ENCODE measurements at regions not wholly inside any gene's neighbourhood (a gene's known extent, or its start where the extent isn't known, plus 50 kb on each side); places are given as distances from the start of the nearest gene placed in this dataset.

DNA sequence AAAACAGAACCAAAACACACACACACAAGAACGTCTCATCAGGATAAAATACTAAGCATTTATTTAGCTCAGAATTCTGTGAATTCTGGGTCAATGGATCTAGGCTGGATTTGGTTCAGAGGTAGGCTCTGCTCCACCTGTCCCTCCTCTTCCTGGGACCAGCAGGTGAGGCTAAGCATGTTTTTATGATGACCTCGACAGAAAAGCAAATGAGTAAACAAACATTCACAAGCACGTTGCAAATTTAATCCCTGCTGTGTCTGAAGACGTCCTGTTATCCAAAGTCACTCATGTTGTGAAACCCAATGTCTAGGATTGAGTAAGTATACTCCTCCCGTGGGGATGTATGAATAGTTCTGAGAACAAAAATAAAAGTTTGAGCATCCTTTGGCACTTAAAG is 371.4 kb upstream of the TECRL start:
- TF ChIP-seq ZNF207 (IDR thresholded peaks at IDR 0.05; ENCODE audit: borderline replicate concordance) (no peak), ZNF33B (CRISPR knock-in tag; IDR thresholded peaks at IDR 0.05) (no peak), CREM (IDR thresholded peaks at IDR 0.05) (no peak), CREM (CRISPR knock-in tag; IDR thresholded peaks at IDR 0.05) (no peak), SP2 (CRISPR knock-in tag; IDR thresholded peaks at IDR 0.05) (no peak)
- TF ChIP-seq, protein P1, sequence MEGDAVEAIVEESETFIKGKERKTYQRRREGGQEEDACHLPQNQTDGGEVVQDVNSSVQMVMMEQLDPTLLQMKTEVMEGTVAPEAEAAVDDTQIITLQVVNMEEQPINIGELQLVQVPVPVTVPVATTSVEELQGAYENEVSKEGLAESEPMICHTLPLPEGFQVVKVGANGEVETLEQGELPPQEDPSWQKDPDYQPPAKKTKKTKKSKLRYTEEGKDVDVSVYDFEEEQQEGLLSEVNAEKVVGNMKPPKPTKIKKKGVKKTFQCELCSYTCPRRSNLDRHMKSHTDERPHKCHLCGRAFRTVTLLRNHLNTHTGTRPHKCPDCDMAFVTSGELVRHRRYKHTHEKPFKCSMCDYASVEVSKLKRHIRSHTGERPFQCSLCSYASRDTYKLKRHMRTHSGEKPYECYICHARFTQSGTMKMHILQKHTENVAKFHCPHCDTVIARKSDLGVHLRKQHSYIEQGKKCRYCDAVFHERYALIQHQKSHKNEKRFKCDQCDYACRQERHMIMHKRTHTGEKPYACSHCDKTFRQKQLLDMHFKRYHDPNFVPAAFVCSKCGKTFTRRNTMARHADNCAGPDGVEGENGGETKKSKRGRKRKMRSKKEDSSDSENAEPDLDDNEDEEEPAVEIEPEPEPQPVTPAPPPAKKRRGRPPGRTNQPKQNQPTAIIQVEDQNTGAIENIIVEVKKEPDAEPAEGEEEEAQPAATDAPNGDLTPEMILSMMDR (CRISPR knock-in tag; IDR thresholded peaks at IDR 0.05): no peak
- TF ChIP-seq, protein P2, sequence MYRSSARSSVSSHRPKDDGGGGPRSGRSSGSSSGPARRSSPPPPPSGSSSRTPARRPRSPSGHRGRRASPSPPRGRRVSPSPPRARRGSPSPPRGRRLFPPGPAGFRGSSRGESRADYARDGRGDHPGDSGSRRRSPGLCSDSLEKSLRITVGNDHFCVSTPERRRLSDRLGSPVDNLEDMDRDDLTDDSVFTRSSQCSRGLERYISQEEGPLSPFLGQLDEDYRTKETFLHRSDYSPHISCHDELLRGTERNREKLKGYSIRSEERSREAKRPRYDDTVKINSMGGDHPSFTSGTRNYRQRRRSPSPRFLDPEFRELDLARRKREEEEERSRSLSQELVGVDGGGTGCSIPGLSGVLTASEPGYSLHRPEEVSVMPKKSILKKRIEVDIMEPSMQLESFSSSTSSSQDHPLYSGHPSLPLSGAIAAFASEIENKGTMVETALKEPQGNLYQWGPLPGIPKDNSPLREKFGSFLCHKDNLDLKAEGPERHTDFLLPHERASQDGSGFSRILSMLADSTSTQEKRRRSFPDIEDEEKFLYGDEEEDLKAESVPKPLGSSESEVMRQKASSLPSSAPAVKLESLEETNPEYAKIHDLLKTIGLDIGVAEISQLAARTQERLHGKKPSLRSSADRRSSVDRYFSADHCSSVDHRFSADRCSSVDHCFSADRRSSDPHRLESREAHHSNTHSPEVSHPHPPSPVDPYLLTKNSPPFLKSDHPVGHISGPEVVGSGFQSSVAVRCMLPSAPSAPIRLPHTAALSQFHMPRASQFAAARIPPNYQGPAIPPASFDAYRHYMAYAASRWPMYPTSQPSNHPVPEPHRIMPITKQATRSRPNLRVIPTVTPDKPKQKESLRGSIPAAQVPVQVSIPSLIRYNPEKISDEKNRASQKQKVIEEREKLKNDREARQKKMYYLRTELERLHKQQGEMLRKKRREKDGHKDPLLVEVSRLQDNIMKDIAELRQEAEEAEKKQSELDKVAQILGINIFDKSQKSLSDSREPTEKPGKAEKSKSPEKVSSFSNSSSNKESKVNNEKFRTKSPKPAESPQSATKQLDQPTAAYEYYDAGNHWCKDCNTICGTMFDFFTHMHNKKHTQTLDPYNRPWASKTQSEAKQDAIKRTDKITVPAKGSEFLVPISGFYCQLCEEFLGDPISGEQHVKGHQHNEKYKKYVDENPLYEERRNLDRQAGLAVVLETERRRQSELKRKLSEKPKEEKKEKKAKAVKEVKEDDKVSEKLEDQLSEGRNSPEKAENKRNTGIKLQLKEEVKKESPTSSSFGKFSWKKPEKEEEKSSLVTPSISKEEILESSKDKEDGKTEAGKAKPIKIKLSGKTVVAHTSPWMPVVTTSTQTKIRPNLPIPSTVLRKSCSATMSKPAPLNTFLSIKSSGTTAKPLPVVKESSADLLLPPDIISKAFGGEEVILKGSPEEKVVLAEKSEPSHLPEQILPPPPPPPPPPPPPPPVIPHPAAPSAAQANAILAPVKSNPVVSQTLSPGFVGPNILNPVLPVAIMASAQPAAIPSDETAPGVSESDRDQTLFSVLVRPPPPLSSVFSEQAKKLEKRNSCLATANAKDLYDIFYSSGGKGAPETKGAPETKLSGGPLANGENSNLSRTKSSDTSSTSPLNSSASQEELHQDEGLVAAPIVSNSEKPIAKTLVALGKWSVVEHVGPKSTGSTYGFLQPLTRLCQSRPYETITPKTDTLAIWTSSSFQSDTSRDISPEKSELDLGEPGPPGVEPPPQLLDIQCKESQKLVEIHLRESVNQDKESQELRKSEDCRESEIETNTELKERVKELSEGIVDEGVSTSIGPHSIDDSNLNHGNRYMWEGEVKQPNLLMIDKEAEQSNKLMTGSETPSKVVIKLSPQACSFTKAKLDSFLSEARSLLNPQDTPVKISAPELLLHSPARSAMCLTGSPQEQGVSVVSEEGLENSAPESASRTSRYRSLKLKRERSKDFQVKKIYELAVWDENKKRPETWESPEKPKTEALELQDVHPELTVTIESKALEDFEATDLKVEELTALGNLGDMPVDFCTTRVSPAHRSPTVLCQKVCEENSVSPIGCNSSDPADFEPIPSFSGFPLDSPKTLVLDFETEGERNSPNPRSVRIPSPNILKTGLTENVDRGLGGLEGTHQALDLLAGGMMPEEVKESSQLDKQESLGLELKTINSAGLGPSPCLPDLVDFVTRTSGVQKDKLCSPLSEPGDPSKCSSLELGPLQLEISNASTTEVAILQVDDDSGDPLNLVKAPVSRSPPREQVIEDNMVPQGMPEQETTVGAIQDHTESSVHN (CRISPR knock-in tag; IDR thresholded peaks at IDR 0.05): no peak
- TF ChIP-seq, protein P3, sequence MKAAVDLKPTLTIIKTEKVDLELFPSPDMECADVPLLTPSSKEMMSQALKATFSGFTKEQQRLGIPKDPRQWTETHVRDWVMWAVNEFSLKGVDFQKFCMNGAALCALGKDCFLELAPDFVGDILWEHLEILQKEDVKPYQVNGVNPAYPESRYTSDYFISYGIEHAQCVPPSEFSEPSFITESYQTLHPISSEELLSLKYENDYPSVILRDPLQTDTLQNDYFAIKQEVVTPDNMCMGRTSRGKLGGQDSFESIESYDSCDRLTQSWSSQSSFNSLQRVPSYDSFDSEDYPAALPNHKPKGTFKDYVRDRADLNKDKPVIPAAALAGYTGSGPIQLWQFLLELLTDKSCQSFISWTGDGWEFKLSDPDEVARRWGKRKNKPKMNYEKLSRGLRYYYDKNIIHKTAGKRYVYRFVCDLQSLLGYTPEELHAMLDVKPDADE (CRISPR knock-in tag; IDR thresholded peaks at IDR 0.05): no peak
- TF ChIP-seq, protein P4, sequence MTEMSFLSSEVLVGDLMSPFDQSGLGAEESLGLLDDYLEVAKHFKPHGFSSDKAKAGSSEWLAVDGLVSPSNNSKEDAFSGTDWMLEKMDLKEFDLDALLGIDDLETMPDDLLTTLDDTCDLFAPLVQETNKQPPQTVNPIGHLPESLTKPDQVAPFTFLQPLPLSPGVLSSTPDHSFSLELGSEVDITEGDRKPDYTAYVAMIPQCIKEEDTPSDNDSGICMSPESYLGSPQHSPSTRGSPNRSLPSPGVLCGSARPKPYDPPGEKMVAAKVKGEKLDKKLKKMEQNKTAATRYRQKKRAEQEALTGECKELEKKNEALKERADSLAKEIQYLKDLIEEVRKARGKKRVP (CRISPR knock-in tag; IDR thresholded peaks at IDR 0.05): no peak

Measured in HepG2 (cell line).